ENCODE measurements at regions not wholly inside any gene's neighbourhood (a gene's known extent, or its start where the extent isn't known, plus 50 kb on each side); places are given as distances from the start of the nearest gene placed in this dataset.
"Not testable (repeated sequence)": the region's sequence is repeated elsewhere in the genome, so short reads cannot be mapped to it uniquely, and the experiment has no call there.

DNA sequence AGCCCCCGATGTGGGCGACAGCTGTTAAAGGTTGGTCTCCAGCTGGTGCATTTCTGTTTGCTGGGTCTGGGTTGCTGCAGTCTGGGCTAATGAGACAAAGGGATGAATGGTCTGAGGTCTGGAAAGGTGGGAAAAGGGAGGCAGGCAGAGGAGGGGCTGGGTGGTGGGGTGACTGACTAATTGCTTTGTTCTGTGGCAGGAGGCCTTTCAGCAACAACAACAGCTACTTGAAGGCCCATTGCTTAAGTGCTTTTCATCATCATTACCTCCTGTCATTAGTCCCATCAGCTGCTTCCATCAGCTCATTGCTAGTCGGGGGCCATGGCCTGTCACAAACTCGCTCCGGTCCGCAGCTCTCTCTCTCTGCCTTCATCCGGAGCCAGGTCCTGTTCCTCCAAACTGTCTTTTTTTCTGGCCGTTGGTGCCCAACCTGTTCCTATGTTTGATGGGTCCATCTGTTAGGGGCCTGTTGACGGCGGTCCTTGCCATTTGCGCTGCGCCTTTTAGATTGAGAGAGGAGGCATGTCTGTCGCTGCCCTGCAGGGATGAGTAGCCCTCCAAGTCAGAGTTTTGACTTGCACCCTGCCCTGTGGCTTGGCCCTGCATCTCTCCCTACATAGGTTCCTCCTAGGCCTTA, 105.6 kb upstream of the PLXNA2 start:
- no peak for DNase-seq

DNA sequence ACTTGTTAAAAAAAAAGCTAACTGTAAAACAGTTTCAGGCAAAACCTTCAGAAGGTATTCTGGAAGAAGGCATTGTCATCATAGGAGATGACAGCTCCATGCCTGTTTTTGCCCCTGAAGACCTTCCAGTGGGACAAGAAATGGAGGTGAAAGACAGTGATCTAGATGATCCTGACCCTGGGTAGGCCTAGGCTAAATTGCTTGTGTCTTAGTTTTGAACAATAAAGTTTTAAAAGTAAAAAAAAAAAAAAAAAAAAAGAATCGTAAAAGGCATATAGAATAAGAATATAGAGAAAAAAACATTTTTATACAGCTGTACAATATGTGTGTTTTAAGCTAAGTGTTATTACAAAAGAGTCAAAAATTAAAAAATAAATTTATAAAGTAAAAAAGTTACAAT, 106.6 kb upstream of the PLXNA2 start:
- DNase-seq, result no peak

DNA sequence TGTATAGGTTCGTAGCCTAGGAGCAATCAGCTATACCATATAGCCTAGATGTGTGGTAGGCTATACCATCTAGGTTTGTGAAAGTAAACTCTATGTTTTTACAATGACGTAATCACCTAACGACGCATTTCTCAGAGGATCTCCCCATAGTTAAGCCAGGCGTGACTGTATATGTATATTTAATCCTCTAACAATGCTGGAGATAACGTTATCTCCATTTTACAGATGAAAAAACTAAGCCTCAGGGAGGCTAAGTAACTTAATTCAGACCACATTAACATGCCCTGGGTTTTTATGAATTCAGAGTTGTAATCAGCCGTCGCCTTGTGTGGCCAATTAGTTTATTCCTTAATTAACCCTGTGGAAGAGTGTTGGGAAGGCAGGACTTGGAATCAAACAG, 107.7 kb upstream of the PLXNA2 start:
- no peak for DNase-seq

DNA sequence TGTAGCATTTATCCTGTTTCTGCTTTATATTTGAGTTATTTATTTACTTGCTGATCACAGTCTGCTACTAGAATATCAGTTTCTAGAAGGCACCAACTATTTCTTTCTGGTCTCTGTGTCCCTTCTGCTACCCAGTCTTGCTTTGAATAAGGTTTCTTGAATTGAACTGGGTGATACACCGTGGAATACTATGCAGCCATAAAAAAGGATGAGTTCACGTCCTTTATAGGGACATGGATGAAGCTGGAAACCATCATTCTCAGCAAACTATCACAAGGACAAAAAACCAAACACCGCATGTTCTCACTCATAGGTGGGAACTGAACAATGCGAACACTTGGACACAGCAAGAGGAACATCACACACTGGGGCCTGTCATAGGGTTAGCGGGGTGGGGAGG, 109.6 kb upstream of the PLXNA2 start:
- not testable (repeated sequence) for DNase-seq

DNA sequence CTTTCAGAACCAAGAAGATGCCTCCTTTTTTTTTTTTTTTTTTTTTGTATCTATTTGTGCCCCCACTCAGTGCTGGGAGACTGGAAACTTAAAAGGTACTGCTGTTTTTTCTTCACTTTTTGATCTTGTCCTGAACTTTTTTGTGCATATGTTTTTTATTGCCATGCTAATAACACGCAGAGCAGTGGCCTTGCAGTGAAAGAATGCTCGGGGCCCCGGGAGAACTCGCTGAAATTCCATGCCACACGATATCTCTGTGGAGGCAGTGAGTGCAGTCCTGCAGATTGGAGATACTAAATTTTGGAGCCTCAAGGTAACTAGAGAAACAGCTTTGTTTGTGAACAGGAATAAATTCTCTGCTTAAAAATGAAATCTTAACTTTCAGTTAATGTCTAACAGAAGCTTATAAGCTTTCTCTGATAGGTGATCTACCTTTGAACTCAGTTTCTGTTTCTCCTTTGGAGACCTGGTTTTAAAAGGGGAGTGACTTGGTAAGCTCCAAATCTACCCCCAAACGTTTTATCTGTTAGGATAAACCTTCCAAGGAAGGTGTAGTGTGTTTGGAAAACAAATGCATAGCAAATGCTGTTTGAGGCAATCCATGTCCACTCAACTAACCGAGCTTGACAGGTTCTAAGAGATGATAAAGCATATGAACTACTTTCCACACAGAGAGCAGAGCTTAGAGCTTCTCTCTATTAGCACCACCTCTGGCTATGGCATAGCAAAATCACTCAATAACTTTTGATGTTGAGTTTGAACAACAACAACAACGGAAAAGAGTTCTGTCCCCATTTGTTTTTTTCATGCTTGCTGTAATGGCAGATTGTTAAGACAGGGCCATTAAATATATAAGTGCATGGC, 113.7 kb upstream of the PLXNA2 start:
- DNase-seq, result no peak

DNA sequence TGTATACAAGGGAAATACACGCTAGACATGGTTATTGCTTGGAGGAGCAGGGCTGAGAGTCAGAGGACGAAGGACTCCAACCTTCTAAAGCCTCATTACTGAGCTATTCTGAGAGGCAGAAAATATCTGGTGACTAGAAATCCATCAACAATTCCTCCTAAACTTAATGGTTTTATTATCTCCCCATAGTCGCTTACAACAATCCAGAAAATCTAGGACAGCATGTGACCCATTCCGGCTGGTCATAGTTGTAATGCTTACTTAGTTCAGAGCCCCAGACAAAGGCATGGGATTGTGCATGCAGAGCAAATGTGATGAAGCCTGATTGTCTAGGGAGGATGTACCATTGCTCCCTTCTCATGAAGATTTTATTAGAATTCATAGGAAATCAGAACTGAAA, 114.5 kb upstream of the PLXNA2 start:
- no peak for DNase-seq

DNA sequence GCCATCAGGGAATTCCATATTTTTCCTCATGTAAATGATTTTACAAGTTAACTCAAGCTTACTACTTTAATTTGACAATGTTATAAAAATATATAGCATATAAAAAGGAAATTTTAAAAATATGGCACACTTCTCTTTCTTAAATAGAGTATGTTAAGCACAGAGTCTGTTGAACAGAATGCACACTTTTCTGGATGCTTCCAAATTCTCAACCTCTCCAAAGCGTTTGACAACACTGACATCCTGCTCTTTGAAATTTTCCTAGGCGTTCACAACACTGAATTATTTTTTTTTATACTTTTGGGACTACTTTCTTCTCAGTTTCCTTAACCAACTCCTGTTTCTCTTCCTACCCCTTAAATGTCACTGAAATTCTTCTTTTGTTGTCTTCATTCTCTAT, 117.8 kb upstream of the PLXNA2 start:
- DNase-seq, result no peak

DNA sequence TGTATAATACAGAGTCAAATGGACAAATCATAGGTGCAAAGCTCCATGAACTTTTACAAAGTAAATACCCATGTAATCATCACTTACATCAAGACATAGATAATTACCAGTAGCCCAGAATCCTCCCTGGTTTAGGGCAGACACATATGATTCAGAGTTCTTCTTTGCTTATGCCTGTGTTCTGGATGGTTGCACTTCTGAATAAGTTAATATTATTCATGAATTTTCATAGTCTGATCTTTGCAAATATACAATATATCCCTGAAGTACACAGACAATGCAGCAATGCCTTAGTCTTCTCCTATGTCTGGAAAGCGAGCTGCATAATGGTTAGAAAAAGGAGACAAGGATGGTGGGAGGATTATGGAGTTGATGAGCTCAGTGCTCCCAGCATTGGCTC, 122.4 kb upstream of the PLXNA2 start:
- DNase-seq, result no peak

DNA sequence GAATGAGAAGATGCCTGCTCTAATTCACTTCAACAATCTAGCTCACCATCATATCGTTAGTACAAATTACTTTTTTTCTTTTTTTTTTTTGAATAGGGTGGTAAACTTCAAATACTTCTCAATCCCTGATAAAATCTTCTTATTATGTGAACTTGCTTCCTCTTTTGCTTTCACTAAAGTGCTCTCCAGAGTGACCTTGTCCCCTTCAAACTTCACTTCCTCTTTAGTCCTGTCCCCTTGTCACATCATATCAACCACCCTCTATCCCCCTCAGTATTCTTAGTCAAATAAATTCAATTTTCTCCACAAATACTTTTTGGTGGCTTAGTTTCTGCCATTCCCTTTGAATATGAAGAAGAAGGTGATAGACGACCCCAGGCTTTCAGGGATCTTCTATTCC, 124.9 kb upstream of the PLXNA2 start:
- no peak for DNase-seq

DNA sequence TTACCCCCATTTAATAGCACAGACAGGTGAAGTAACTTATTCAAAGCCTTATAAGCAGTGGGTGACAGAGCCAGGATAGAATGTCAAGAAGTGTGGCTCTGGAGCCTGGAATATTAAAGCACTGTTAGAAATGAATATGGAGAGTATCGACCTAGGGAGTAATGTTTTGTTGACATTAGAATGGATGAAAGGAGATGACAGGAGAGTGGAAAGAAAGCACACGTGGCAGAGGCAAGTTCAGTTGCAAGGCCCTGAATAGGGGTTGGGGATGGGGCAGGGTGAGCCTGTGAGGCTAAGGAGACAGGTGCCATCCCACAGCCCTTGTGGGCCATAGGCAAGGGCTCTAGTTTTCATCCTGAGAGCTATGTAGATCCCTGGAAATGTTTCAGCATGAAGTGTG, 125.5 kb upstream of the PLXNA2 start:
- DNase-seq, result no peak

DNA sequence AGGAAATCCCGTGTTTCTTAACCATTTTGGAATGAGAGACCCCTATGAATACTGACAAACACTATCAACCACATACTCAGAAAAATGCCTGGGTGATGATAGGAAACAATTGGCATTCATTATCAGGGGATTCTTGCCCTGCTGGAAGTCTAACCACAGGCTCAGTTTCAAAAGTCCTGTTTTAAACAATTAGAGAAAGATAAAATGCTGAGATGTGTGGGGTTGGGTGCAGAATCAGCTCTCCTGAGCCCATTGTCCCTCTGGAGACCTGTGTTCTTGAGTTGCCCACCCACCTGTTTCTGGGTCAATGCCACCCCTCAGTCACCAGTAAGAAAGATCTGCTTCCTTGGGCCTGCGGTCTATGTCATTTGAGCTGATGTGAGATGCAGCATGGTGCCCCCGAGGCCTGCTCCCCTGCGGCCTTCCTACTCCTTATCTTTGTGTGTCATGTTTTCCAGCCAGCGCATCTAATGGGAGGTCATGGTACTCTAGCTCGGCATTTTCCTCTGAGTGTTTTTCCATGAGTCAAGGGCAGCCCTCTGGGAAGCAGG, 130.3 kb upstream of the PLXNA2 start:
- DNase-seq, result no peak

DNA sequence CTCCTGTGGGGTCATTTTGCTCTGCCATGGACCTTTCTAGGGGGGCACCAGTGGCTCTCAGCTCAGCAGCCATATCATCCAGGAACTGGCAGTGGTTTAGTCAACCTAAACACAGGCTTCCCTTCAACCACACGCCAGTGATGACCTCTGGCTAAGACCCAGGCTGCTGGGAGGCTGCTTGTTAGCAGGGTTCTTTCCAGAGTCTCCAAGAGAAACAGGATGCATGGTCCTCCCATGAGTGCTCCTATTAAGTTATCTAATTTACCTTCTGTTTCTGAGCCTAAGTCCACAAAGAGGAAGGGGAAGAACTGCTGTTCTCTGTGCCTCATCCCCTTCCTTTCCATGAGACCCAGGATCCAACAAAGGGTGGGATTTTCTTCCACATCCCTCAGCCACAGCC, 137.3 kb upstream of the PLXNA2 start:
- DNase-seq, result no peak

DNA sequence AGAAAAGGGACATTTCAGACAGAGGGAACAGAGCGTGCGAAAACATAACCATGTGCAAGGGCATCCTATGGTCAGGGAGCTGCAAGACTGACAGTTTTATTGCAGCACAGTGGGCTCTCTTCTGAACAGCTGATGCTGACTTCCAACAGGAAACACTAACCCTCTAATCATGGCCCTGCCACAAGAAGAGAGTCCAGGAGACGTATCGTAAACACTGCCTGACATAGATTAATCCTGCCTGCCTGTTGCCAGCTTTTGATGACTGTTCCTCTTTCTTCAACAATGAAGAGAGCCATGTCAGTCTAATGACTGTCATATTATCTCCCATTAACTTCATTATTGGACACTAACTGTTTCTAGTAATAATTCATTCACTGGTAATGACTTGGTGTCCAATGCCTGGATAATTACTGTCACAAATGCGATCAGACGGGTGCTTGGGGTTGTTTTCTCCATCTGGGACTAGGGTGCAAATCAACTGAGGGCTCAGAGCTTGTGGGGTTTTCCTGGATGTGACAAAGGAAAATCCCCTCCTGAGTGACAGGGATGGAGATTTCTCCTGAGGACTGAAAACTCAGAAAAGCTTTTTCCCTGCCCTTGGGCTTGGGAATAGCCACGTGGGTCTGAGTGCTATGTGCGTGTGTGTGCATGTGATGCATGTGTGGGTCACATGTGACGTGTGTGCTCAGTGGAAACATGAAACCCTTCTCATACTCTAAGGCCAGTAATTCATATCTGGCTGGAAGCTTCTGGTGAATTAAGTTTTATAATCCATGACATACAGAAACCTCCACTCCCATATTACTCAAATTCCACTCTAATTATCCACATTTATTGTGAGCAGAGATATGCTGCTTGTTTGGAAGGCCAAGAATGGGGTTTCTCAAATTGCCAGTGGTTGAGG, 144.0 kb upstream of the PLXNA2 start:
- no peak for DNase-seq

DNA sequence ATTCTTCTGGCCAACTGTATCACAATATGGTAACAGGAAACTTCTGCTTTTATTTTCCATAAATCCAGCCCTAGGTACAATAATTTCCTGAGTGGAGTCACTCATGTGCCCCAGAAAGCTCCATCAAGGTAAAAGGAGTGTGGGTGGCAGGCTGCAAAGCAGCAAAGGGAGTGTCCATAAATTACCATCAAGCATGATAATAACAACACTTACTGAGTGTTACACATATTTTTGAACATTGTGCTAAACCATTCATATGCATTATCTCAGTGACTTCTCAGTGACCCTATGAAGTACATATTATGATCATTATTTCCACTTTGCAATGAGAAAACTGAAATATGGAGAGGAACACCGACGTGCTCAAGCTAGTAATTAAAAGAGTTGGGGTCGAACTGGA, 149.2 kb upstream of the PLXNA2 start:
- DNase-seq, result no peak

DNA sequence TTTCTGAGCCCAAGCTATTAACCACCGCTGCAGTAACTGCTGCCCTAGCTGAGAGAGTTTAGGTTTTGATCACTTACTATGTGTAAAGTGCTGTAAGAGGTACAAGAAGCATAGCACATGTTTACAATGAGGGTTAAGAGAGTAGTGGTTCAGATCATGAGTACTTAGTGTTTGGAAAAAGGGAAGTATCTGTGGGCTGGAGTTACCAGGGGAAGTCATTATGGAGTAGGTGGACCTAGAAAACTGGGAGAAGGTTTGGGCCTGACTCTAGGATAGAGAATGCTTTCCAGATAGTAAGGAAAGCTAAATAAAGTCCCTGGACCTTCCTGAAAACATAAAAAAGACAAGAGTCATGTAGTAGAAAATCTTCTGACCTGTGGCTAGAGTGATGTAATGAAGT, 149.6 kb upstream of the PLXNA2 start:
- no peak for DNase-seq

DNA sequence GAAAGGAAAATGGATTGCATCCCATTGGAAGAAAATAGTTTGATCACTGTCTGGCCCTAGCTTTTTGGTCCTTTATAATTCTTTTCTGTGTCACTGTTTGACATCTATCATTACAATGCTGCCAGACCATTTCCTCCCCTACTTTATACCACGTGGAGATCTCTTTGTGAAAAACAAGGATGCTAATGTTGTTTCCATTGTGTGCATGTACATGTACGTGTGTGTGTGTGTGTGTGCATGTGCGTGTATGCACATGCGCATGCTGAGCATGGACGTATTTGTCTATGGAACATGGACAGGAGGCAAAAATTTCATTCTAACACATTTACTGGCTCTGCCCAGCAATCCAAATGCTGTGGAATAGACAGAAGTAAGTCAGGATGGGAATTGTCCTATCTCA, 153.1 kb upstream of the PLXNA2 start:
- no peak for DNase-seq

DNA sequence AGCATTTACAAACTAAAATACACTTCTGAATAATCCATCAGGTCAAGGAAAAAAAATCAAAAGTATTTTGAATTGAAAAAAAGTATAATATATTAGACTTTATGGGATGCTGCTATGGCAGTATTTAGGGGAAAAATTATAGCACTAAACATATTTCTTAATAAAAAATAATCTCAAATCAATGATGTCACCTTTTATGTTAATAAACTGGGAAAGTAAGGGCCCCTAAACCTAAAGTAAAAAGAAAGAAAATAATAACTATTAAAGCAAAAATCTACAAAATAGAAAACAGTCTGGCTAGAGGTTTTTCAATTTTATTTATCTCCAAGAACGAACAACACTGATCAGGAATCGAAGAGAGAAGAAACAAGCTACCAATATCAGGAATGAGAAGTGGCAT, 160.8 kb upstream of the PLXNA2 start:
- DNase-seq, result no peak

DNA sequence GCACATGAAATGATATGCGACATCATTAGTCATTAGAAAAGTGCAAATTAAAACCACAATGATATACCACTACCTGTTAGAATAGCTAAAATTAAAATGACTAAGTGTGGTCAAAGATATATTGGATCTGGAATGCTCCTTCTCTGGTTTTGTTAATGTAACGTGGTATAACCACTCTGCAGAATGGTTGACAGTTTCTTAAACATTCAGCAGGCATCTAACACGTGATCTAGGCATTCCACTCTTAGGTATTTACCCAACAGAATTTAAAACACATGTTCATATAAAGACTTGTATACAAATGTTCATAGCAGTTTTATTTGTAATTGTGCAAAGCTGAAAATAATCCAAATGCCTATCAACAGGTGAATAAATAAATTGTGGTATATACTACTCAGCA, 165.0 kb upstream of the PLXNA2 start:
- DNase-seq, result no peak

DNA sequence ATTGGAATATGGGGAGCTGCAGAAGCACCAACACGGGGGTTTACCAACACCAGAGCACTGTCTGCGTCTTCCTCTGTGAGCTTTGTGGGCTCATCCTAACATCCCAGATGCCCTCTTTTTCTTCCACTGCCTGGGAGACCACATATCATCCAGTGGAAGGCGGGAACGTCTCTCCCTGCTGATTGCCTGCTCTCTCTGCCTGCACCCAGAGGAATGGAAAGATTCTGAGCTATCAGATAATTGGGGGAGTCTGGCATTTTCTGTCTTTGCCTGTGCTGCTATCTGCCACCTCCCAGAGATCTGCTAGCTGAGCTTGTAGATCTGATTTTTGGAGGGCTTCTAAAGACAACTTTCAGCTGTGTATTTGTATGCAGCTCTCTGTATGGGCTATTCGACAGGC, 166.2 kb upstream of the PLXNA2 start:
- DNase-seq, result no peak

DNA sequence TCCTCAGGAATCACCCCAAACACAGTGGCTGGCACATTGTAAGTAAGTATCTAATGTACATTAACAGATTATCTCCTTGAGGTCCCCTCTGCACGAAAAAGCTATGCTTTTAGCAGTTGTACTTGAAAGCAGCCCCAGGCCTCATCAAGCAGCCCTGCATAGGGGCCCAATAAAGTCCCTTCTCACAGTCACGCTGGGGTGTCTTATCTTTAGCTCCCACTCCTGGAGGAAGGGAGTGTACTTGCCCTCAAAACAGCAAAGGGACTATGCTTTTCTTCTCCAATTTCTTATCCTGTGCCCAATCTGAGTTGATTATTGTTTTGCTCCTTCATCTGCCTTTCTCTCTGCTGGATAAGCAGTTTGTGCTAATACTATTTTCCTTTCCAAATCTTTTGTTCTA, 168.8 kb upstream of the PLXNA2 start:
- DNase-seq, result no peak

DNA sequence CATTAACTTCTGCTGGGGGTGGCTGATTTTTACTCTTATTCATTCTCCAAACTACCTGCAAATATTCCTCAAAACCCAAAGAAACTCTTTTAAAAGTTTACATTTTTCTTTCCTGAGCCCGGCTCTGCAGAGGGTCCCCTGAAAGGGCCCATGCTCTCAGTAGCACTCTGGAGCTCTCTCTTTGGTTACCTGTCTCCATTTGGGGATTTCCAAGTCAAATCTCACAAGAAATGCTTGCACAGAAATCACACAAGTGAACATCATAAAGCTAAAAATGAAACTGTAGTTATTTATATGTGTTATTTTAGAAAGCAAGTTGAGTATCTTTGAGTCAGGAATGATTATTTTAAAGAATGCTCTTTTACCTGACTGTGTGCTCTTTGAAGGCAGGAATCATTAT, 174.5 kb upstream of the PLXNA2 start:
- DNase-seq, result no peak

DNA sequence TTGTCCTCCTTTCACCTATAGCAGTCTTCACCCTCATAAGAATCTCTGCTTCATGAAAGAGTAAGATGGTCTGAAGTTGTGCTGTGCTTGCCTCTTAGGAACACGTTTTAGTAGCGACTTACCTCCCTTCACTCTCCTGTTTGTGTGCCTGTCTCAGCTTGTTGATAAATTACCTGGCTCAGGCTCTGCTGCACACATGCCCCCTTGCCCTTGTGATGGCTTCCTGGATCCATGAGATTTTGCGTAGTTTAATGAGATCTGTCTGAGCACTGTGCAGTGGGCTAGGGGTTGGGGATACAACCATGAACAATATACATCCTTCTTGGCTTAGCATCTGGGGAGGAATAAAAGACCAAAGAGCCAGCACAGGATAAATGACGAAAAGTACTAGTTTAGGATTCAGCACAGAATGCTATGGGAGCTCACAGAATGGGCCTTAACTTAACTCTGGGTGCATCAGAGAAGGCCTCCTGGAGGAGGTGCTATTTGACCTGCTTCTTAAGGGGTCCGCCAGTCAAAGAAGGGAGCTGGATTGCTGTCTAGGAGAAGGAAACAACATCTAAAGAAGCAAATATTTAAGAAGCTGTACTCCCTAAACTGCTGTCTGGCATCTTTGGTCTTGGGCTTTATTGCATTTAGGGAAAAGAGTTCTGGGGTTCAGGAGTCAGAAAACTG, 175.7 kb upstream of the PLXNA2 start:
- no peak for DNase-seq

DNA sequence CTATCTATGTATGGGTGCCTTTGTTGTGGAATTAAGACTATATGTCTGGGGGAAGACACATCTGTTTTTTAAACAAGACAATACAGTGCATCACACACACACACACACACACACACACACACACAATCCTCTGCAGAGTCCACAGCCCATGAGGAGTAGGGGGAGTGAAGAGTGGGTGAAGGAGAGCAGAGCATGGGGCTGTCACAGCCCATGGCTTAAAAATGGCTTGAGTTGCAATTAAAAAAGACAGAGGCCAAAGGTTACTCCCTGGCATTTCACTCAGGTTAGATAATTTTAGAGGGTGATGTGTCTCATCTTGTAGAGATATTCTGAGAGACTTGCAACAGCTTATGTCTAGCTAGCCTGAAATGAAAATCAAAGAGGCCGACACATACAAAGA, 176.5 kb upstream of the PLXNA2 start:
- no peak for DNase-seq
